HG03460 (cell line): ENCODE measurements at regions not wholly inside any gene's neighbourhood (a gene's known extent, or its start where the extent isn't known, plus 50 kb on each side); places are given as distances from the start of the nearest gene placed in this dataset.

Source experiments
- ATAC-seq: cut with Tn5 transposase; IDR thresholded peaks from one replicate; pipeline ENCODE4 v1.9.1; 2021; ENCODE audit not compliant: unreplicated experiment

- ATAC-seq: no peak
Observed at GRCh38 chr13:99617474-99618255, 116.4 kb downstream of the TM9SF2 start.

GRCh38 chr13:99614465-99614885 lies 113.2 kb downstream of the TM9SF2 start:
- ATAC-seq: peak; percentile 87
